Fibroblast of lung (primary cell): ENCODE measurements at regions not wholly inside any gene's neighbourhood (a gene's known extent, or its start where the extent isn't known, plus 50 kb on each side); places are given as distances from the start of the nearest gene placed in this dataset.

Experiments
- DNase-seq, 2 donors: peaks; one replicate each; pipeline versions ENCODE4 v3.0.0 to v3.0.0-alpha.2; 2010; ENCODE audit warnings: low read depth in 2 of 2
- H2AFZ ChIP-seq: 2 replicates; pipeline ENCODE4 v1.5.1; 2012; ENCODE audit warnings: low read length, control low read depth, inconsistent platforms
- H3K27ac ChIP-seq: 2 replicates; pipeline ENCODE4 v1.5.1; 2011; ENCODE audit warnings: low read length, control low read depth; ENCODE audit not compliant: insufficient read depth
- H3K27me3 ChIP-seq: 2 replicates; pipeline ENCODE4 v1.5.1; 2011; ENCODE audit warnings: mild to moderate bottlenecking, low read length; ENCODE audit not compliant: control insufficient read depth, insufficient read depth
- H3K36me3 ChIP-seq: 2 replicates; pipeline ENCODE4 v1.5.1; 2011; ENCODE audit warnings: low read length; ENCODE audit not compliant: control insufficient read depth, insufficient read depth
- H3K4me1 ChIP-seq: 2 replicates; pipeline ENCODE4 v1.5.1; 2011; ENCODE audit warnings: low read length; ENCODE audit not compliant: control insufficient read depth, insufficient read depth; ENCODE audit errors: extremely low read depth
- H3K4me2 ChIP-seq: 2 replicates; pipeline ENCODE4 v1.5.1; 2011; ENCODE audit warnings: low read length, control low read depth; ENCODE audit not compliant: insufficient read depth; ENCODE audit errors: extremely low read depth
- H3K4me3 ChIP-seq, 4 experiments: fragments of 200-600 bp in 1 of 4; sonication (generic) in 1 of 4; replicated peaks in 1 of 4; 2 replicates each; pipeline ENCODE4 v1.5.1; 2011 to 2016; ENCODE audit warnings: low read length in 4 of 4, low read depth in 3 of 4, mild to moderate bottlenecking in 3 of 4, control low read depth in 2 of 4, inconsistent platforms in 1 of 4, mixed read lengths in 1 of 4; ENCODE audit not compliant: insufficient read depth in 1 of 4; ENCODE audit errors: control extremely low read depth in 1 of 4
- H3K79me2 ChIP-seq: 2 replicates; pipeline ENCODE4 v1.5.1; 2012; ENCODE audit warnings: mild to moderate bottlenecking, low read length, inconsistent platforms; ENCODE audit not compliant: control insufficient read depth, insufficient read depth
- H3K9ac ChIP-seq: 2 replicates; pipeline ENCODE4 v1.5.1; 2011; ENCODE audit warnings: mild to moderate bottlenecking, low read length, control low read depth; ENCODE audit not compliant: insufficient read depth
- H3K9me3 ChIP-seq: 2 replicates; pipeline ENCODE4 v1.5.1; 2012; ENCODE audit warnings: low read depth, low read length; ENCODE audit not compliant: control insufficient read depth, insufficient read depth
- H4K20me1 ChIP-seq: 2 replicates; pipeline ENCODE4 v1.5.1; 2011; ENCODE audit warnings: low read length; ENCODE audit not compliant: control insufficient read depth, insufficient read depth; ENCODE audit errors: extremely low read depth
- EZH2 ChIP-seq: IDR thresholded peaks from 2 replicates; pipeline ENCODE4 v1.5.1; 2012; ENCODE audit warnings: low read length, control low read depth, mild to moderate bottlenecking; ENCODE audit errors: missing control alignments
- TF ChIP-seq, protein P1 (sequence below), 2 donors: IDR thresholded peaks in 1 of 2; conservative IDR thresholded peaks in 1 of 2; 1 replicate in 1 of 2; 2 replicates in 1 of 2; pipeline ENCODE4 v1.5.1; 2011 to 2012; ENCODE audit warnings: low read length in 2 of 2, control low read depth in 1 of 2, inconsistent platforms in 1 of 2, low read depth in 1 of 2, mild to moderate bottlenecking in 1 of 2

DNA sequence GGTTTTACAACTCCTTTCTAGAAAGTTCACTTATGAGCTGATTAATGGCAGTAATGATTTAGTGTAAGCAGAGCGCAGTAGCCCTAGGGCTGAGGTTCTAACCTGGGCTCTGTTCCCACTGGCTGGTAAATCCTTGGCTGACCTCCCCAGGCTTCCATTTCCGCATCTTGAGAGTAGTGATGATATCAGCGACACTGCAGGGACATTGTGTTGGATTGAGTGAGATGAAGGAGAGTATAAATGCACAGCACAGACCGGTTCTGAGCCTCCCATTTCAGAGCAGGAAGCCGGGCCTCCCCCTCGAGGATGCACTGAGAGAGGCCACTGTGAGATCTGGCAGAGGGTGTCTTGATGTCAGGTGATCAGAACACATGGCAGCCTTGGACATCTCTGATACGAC lies 477.2 kb upstream of the SULF2 start:
- Histone ChIP-seq H3K36me3 (no peaks in the 10 kb centered on the region), H4K20me1 (no peaks in the 10 kb centered on the region), H3K4me2 (no peak overlapping the region), H3K4me1 (no peaks in the 10 kb centered on the region), H3K9me3 (no peaks in the 10 kb centered on the region), H3K9ac (no peak overlapping the region), H3K27me3 (no peaks in the 10 kb centered on the region), H3K79me2 (no peaks in the 10 kb centered on the region), H3K4me3 (no peak overlapping the region), H3K27ac (no peak overlapping the region), H2AFZ (no peak overlapping the region)
- DNase-seq, result no peak
- TF ChIP-seq EZH2, result no peak
- TF ChIP-seq, protein P1, sequence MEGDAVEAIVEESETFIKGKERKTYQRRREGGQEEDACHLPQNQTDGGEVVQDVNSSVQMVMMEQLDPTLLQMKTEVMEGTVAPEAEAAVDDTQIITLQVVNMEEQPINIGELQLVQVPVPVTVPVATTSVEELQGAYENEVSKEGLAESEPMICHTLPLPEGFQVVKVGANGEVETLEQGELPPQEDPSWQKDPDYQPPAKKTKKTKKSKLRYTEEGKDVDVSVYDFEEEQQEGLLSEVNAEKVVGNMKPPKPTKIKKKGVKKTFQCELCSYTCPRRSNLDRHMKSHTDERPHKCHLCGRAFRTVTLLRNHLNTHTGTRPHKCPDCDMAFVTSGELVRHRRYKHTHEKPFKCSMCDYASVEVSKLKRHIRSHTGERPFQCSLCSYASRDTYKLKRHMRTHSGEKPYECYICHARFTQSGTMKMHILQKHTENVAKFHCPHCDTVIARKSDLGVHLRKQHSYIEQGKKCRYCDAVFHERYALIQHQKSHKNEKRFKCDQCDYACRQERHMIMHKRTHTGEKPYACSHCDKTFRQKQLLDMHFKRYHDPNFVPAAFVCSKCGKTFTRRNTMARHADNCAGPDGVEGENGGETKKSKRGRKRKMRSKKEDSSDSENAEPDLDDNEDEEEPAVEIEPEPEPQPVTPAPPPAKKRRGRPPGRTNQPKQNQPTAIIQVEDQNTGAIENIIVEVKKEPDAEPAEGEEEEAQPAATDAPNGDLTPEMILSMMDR (conservative IDR thresholded peaks at IDR 0.05 in 1 of 2, IDR thresholded peaks at IDR 0.05 in 1 of 2; ENCODE audit: low read depth in 1 of 2, low read length in 2 of 2), result no peak

DNA sequence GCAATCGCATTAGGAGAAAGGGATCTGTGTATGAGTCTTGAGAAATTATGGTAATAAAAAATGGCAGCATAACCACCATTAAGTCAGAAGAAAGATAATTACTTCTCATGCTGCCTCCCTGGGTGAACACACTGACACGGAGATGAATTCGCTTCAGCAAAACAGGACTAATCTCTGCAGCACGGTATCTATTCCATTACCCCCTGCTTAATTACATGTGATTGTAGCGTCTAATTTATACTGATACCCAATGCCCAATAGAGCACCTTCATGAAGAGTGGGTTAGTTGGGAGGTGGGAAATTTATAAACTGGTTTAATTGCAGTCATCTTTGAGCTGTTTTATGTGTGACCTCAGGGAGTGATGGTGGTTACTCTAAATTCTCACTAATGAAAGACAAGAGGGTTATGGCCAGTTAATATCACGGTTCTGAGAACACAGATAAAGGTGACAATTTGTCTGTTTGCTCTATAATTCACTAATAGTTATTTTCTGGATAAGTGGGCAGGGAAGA lies 476.2 kb upstream of the SULF2 start:
- no peaks in the 10 kb centered on the region for H3K79me2 ChIP-seq
- no peaks in the 10 kb centered on the region for H3K36me3 ChIP-seq
- H3K9ac ChIP-seq, result no peak overlapping the region
- no peaks in the 10 kb centered on the region for H3K27me3 ChIP-seq
- H3K4me1 ChIP-seq, result no peaks in the 10 kb centered on the region
- no peaks in the 10 kb centered on the region for H3K9me3 ChIP-seq
- H2AFZ ChIP-seq, result no peak overlapping the region
- TF ChIP-seq, protein P1 (conservative IDR thresholded peaks at IDR 0.05 in 1 of 2, IDR thresholded peaks at IDR 0.05 in 1 of 2; ENCODE audit: low read depth in 1 of 2, low read length in 2 of 2), result no peak
- no peak for TF ChIP-seq EZH2
- no peaks in the 10 kb centered on the region for H4K20me1 ChIP-seq
- H3K4me3 ChIP-seq, result no peak overlapping the region
- no peak for DNase-seq
- no peak overlapping the region for H3K27ac ChIP-seq
- H3K4me2 ChIP-seq, result no peak overlapping the region

DNA sequence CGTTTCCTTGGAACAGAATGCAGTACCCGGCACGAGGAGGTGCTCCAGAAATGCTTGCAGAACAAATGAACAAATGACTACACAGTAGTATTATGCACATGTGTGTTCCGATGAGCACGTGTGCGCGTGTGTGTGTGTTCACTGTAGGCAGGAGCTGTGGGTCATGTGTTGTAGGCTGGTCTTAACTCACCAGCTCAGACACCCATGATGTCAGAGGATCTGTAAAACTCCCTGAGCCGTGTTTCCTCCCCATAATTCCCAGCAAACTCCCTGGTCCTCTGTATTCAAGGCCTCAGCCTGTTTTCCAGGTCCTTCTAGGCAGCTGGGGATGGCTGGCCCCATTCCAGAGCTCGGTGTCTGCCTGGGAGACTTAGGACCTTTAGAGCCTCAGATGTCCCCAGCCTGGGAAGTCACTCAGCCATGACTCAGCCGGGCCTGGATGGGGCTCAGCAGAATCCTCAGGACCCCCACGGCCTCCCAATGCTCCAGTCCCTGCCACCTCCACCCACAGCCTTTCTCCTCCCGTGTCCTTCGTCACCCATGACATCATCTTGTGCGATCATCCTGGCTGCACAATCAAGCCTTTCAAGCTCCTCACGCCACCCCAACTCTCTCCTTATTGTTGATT lies 475.0 kb upstream of the SULF2 start:
- H3K27me3 ChIP-seq, result no peaks in the 10 kb centered on the region
- H3K27ac ChIP-seq, result no peak overlapping the region
- TF ChIP-seq EZH2, result no peak
- TF ChIP-seq, protein P1 (conservative IDR thresholded peaks at IDR 0.05 in 1 of 2, IDR thresholded peaks at IDR 0.05 in 1 of 2; ENCODE audit: low read depth in 1 of 2, low read length in 2 of 2), result no peak
- no peaks in the 10 kb centered on the region for H3K79me2 ChIP-seq
- DNase-seq, result no peak
- H4K20me1 ChIP-seq, result no peaks in the 10 kb centered on the region
- H3K36me3 ChIP-seq, result no peaks in the 10 kb centered on the region
- no peak overlapping the region for H3K4me2 ChIP-seq
- H3K4me3 ChIP-seq, result no peak overlapping the region
- H3K9ac ChIP-seq, result no peak overlapping the region
- H3K4me1 ChIP-seq, result no peaks in the 10 kb centered on the region
- H2AFZ ChIP-seq, result no peak overlapping the region
- no peaks in the 10 kb centered on the region for H3K9me3 ChIP-seq
